GM04504 (cell line): ENCODE measurements at regions not wholly inside any gene's neighbourhood (a gene's known extent, or its start where the extent isn't known, plus 50 kb on each side); places are given as distances from the start of the nearest gene placed in this dataset.

Experiments used
- DNase-seq: peaks from one replicate; pipeline ENCODE4 v3.0.0-alpha.2; 2012; ENCODE audit warnings: low read depth

GRCh38 chr13:40480012-40480914 lies 186.2 kb downstream of the FOXO1 start:
- no peak for DNase-seq

GRCh38 chr13:40480915-40481516 lies 185.4 kb downstream of the FOXO1 start:
- DNase-seq, result no peak

GRCh38 chr13:40483601-40484000 lies 182.8 kb downstream of the FOXO1 start:
- no peak for DNase-seq

GRCh38 chr13:40484101-40484800 lies 182.2 kb downstream of the FOXO1 start:
- DNase-seq, result no peak

GRCh38 chr13:40484974-40485373 lies 181.5 kb downstream of the FOXO1 start:
- DNase-seq, result no peak

GRCh38 chr13:40485611-40486517 lies 180.6 kb downstream of the FOXO1 start:
- DNase-seq, result no peak

- no peak for DNase-seq
Measured at GRCh38 chr13:40486518-40487163, 179.8 kb downstream of the FOXO1 start.

- no peak for DNase-seq
Measured at GRCh38 chr13:40488869-40489391, 177.5 kb downstream of the FOXO1 start.

GRCh38 chr13:40490086-40490758 lies 176.2 kb downstream of the FOXO1 start:
- DNase-seq, result no peak

GRCh38 chr13:40492511-40492910 lies 173.9 kb downstream of the FOXO1 start:
- DNase-seq, result no peak

GRCh38 chr13:40494513-40494912 lies 171.9 kb downstream of the FOXO1 start:
- no peak for DNase-seq

- no peak for DNase-seq
Measured at GRCh38 chr13:40494946-40495620, 171.4 kb downstream of the FOXO1 start.

GRCh38 chr13:40495621-40496001 lies 170.8 kb downstream of the FOXO1 start:
- no peak for DNase-seq

GRCh38 chr13:40496035-40496810 lies 170.2 kb downstream of the FOXO1 start:
- no peak for DNase-seq

- no peak for DNase-seq
Measured at GRCh38 chr13:40498461-40498860, 168.0 kb downstream of the FOXO1 start.

- no peak for DNase-seq
Measured at GRCh38 chr13:40502236-40502635, 164.2 kb downstream of the FOXO1 start.

- no peak for DNase-seq
Measured at GRCh38 chr13:40503011-40503410, 163.4 kb downstream of the FOXO1 start.

- no peak for DNase-seq
Measured at GRCh38 chr13:40503966-40504591, 162.4 kb downstream of the FOXO1 start.

GRCh38 chr13:40504641-40505040 lies 161.8 kb downstream of the FOXO1 start:
- DNase-seq, result no peak
